GM23338 (cell line): ENCODE measurements at regions not wholly inside any gene's neighbourhood (a gene's known extent, or its start where the extent isn't known, plus 50 kb on each side); places are given as distances from the start of the nearest gene placed in this dataset.

Experiments
- ATAC-seq: fragments of 200-7000 bp; cut with Tn5 transposase; 3 replicates; pipeline ENCODE4 v1.9.1; 2020
- DNase-seq: peaks from one replicate; pipeline ENCODE4 v3.0.0-alpha.2; 2015; ENCODE audit warnings: low spot score
- H2AFZ ChIP-seq: fragments of 200-600 bp; sonication (generic); 2 replicates; pipeline ENCODE4 v1.8.0; 2016; ENCODE audit warnings: antibody characterized with exemption, mild to moderate bottlenecking, moderate library complexity
- H3F3A ChIP-seq: fragments of 200-600 bp; sonication (generic); replicated peaks from 2 replicates; pipeline ENCODE4 v1.8.0; 2017; ENCODE audit warnings: antibody characterized with exemption, mixed run types, low read depth
- H3K27ac ChIP-seq: fragments of 200-600 bp; sonication (generic); 2 replicates; pipeline ENCODE4 v1.6.1; 2016; ENCODE audit warnings: low read depth
- H3K27me3 ChIP-seq: fragments of 200-600 bp; sonication (generic); 2 replicates; pipeline ENCODE4 v1.8.0; 2016; ENCODE audit warnings: mild to moderate bottlenecking, mixed run types, moderate library complexity; ENCODE audit not compliant: insufficient read depth
- H3K36me3 ChIP-seq: fragments of 200-600 bp; sonication (generic); 2 replicates; pipeline ENCODE4 v1.8.0; 2016; ENCODE audit warnings: mild to moderate bottlenecking; ENCODE audit not compliant: insufficient read depth
- H3K4me1 ChIP-seq: fragments of 200-600 bp; sonication (generic); 2 replicates; pipeline ENCODE4 v1.8.0; 2016; ENCODE audit warnings: mild to moderate bottlenecking, moderate library complexity; ENCODE audit not compliant: insufficient read depth
- H3K4me2 ChIP-seq: fragments of 200-600 bp; sonication (generic); 2 replicates; pipeline ENCODE4 v1.7.1; 2017; ENCODE audit warnings: mixed run types
- H3K4me3 ChIP-seq: fragments of 200-600 bp; sonication (generic); 2 replicates; pipeline ENCODE4 v1.6.1; 2016; ENCODE audit warnings: mixed run types
- H3K79me2 ChIP-seq: fragments of 200-600 bp; sonication (generic); replicated peaks from 2 replicates; pipeline ENCODE4 v1.8.0; 2017; ENCODE audit warnings: mild to moderate bottlenecking; ENCODE audit not compliant: insufficient read depth
- H3K9me2 ChIP-seq: fragments of 200-600 bp; sonication (generic); 2 replicates; pipeline ENCODE4 v1.8.0; 2017; ENCODE audit not compliant: insufficient read depth
- H4K20me1 ChIP-seq: fragments of 200-600 bp; sonication (generic); replicated peaks from 2 replicates; pipeline ENCODE4 v1.8.0; 2017; ENCODE audit warnings: mild to moderate bottlenecking; ENCODE audit not compliant: insufficient read depth
- H3K27ac Mint-ChIP-seq: 2 replicates; pipeline ENCODE4 v1.8.0; 2020; ENCODE audit warnings: inconsistent platforms, mild to moderate bottlenecking, moderate library complexity, mixed read lengths
- H3K27me3 Mint-ChIP-seq: 3 replicates; pipeline ENCODE4 v1.8.0; 2022; ENCODE audit warnings: low read depth, mild to moderate bottlenecking, moderate library complexity, mixed read lengths, inconsistent platforms; ENCODE audit not compliant: insufficient read depth, poor library complexity
- H3K36me3 Mint-ChIP-seq: 3 replicates; pipeline ENCODE4 v1.8.0; 2021; ENCODE audit warnings: low read depth, mild to moderate bottlenecking, inconsistent platforms, moderate library complexity, mixed read lengths
- H3K4me1 Mint-ChIP-seq: 3 replicates; pipeline ENCODE4 v1.8.0; 2020; ENCODE audit warnings: mild to moderate bottlenecking, inconsistent platforms, mixed read lengths
- H3K4me3 Mint-ChIP-seq: 3 replicates; pipeline ENCODE4 v1.8.0; 2021; ENCODE audit warnings: moderate library complexity, mild to moderate bottlenecking, inconsistent platforms, mixed read lengths
- H3K9me3 Mint-ChIP-seq: 3 replicates; pipeline ENCODE4 v1.8.0; 2020; ENCODE audit warnings: moderate library complexity, mild to moderate bottlenecking, inconsistent platforms, mixed read lengths
- CREB1 ChIP-seq: fragments of 250-450 bp; sonication (Bioruptor Pico); IDR thresholded peaks from 2 replicates; pipeline ENCODE4 v1.5.0; 2020; ENCODE audit warnings: low read depth, mild to moderate bottlenecking, moderate library complexity
- EZH2 ChIP-seq: fragments of 200-600 bp; sonication (generic); IDR thresholded peaks from one replicate; pipeline ENCODE4 v1.8.0; 2017; ENCODE audit warnings: antibody characterized with exemption, mild to moderate bottlenecking, low read depth; ENCODE audit not compliant: unreplicated experiment
- EZH2phosphoT487 ChIP-seq: fragments of 200-600 bp; sonication (generic); IDR thresholded peaks from one replicate; pipeline ENCODE4 v1.8.1; 2018; ENCODE audit warnings: antibody characterized with exemption; ENCODE audit not compliant: unreplicated experiment
- JUNB ChIP-seq: IDR thresholded peaks from one replicate; pipeline ENCODE4 v1.6.1; 2016; ENCODE audit warnings: antibody characterized with exemption; ENCODE audit not compliant: unreplicated experiment
- NANOG ChIP-seq: IDR thresholded peaks from 2 replicates; pipeline ENCODE4 v1.6.1; 2016; ENCODE audit warnings: antibody characterized with exemption, borderline replicate concordance
- POLR2AphosphoS5 ChIP-seq: IDR thresholded peaks from 2 replicates; pipeline ENCODE4 v1.6.1; 2016; ENCODE audit warnings: antibody characterized with exemption, low read depth
- REST ChIP-seq: IDR thresholded peaks from one replicate; pipeline ENCODE4 v1.6.1; 2018; ENCODE audit warnings: antibody characterized with exemption; ENCODE audit not compliant: unreplicated experiment
- STAT1 ChIP-seq: IDR thresholded peaks from one replicate; pipeline ENCODE4 v1.6.1; 2016; ENCODE audit warnings: antibody characterized with exemption; ENCODE audit not compliant: unreplicated experiment
- ZNF114 ChIP-seq: fragments of 250-450 bp; sonication (Bioruptor Pico); IDR thresholded peaks from 2 replicates; pipeline ENCODE4 v1.5.0; 2020; ENCODE audit warnings: mild to moderate bottlenecking, moderate library complexity
- ZNF331 ChIP-seq: fragments of 250-450 bp; sonication (Bioruptor Pico); IDR thresholded peaks from 2 replicates; pipeline ENCODE4 v1.5.0; 2020; ENCODE audit warnings: low read depth, mild to moderate bottlenecking, moderate library complexity
- ZNF462 ChIP-seq: fragments of 250-450 bp; sonication (Bioruptor Pico); IDR thresholded peaks from 2 replicates; pipeline ENCODE4 v1.5.0; 2020; ENCODE audit warnings: mild to moderate bottlenecking, moderate library complexity
- TF ChIP-seq, protein P1 (sequence below), 2 experiments: fragments of 200-600 bp in 1 of 2; sonication (generic) in 1 of 2; conservative IDR thresholded peaks; 2 replicates each; pipeline versions ENCODE4 v1.5.1 to v1.6.1; 2016 to 2017; ENCODE audit warnings: antibody characterized with exemption in 2 of 2, low read depth in 2 of 2, mild to moderate bottlenecking in 2 of 2, moderate library complexity in 1 of 2
- TF ChIP-seq, protein P2 (sequence below): IDR thresholded peaks from 2 replicates; pipeline ENCODE4 v1.6.1; 2016; ENCODE audit warnings: antibody characterized with exemption

- Histone ChIP-seq H3K36me3 (no peaks in the 10 kb centered on the region), H3K4me3 (no peak overlapping the region), H3K27me3 (no peaks in the 10 kb centered on the region), H3K4me2 (0 out of 2 replicates have a peak overlapping the region, but pooled peaks have one; percentile 29), H3F3A (no peaks in the 10 kb centered on the region), H3K27ac (no peak overlapping the region), H3K9me2 (no peaks in the 10 kb centered on the region), H4K20me1 (no peaks in the 10 kb centered on the region), H2AFZ (peak overlapping the region; percentile 9; the same call in 1 of the 2 replicates), H3K4me1 (no peaks in the 10 kb centered on the region), H3K79me2 (no peaks in the 10 kb centered on the region)
- peaks cover 2% of the 10 kb centered on the region; the same call in 1 of the 3 replicates for H3K36me3 Mint-ChIP-seq
- H3K9me3 Mint-ChIP-seq: peaks cover 8% of the 10 kb centered on the region; the same call in 2 of the 3 replicates
- no peak overlapping the region for H3K27ac Mint-ChIP-seq
- DNase-seq: peak; percentile 18
- H3K27me3 Mint-ChIP-seq: no peaks in the 10 kb centered on the region
- ATAC-seq: no peak
- H3K4me3 Mint-ChIP-seq: no peak overlapping the region
- TF ChIP-seq, protein P1, sequence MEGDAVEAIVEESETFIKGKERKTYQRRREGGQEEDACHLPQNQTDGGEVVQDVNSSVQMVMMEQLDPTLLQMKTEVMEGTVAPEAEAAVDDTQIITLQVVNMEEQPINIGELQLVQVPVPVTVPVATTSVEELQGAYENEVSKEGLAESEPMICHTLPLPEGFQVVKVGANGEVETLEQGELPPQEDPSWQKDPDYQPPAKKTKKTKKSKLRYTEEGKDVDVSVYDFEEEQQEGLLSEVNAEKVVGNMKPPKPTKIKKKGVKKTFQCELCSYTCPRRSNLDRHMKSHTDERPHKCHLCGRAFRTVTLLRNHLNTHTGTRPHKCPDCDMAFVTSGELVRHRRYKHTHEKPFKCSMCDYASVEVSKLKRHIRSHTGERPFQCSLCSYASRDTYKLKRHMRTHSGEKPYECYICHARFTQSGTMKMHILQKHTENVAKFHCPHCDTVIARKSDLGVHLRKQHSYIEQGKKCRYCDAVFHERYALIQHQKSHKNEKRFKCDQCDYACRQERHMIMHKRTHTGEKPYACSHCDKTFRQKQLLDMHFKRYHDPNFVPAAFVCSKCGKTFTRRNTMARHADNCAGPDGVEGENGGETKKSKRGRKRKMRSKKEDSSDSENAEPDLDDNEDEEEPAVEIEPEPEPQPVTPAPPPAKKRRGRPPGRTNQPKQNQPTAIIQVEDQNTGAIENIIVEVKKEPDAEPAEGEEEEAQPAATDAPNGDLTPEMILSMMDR (conservative IDR thresholded peaks at IDR 0.05; ENCODE audit: low read depth in 2 of 2): no peak
- TF ChIP-seq CREB1 (no peak), NANOG (no peak), EZH2phosphoT487 (no peak), JUNB (no peak), POLR2AphosphoS5 (no peak), EZH2 (no peak), ZNF114 (CRISPR knock-in tag) (no peak), ZNF331 (no peak), REST (no peak), STAT1 (no peak), ZNF462 (no peak)
- TF ChIP-seq, protein P2, sequence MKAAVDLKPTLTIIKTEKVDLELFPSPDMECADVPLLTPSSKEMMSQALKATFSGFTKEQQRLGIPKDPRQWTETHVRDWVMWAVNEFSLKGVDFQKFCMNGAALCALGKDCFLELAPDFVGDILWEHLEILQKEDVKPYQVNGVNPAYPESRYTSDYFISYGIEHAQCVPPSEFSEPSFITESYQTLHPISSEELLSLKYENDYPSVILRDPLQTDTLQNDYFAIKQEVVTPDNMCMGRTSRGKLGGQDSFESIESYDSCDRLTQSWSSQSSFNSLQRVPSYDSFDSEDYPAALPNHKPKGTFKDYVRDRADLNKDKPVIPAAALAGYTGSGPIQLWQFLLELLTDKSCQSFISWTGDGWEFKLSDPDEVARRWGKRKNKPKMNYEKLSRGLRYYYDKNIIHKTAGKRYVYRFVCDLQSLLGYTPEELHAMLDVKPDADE: no peak
- peaks cover 5% of the 10 kb centered on the region; the same call in 2 of the 3 replicates for H3K4me1 Mint-ChIP-seq
Observed at GRCh38 chr6:103011605-103012004, 1618.1 kb downstream of the GRIK2 start.
